D721Med (cell line): ENCODE measurements at regions not wholly inside any gene's neighbourhood (a gene's known extent, or its start where the extent isn't known, plus 50 kb on each side); places are given as distances from the start of the nearest gene placed in this dataset.

ENCODE experiments used
- DNase-seq: peaks from one replicate; pipeline ENCODE4 v3.0.0; 2011; ENCODE audit warnings: low spot score; ENCODE audit not compliant: insufficient read length
- FAIRE-seq: peaks from 2 replicates; lab custom pipeline; 2011; peaks lifted over from hg19 to GRCh38; lab: Jason Lieb, UNC
- TF ChIP-seq, protein P1 (sequence below): IDR thresholded peaks from 2 replicates; pipeline ENCODE4 v1.5.1; 2012; ENCODE audit warnings: mild to moderate bottlenecking, control low read depth; ENCODE audit not compliant: insufficient read depth; ENCODE audit errors: missing control alignments

DNA sequence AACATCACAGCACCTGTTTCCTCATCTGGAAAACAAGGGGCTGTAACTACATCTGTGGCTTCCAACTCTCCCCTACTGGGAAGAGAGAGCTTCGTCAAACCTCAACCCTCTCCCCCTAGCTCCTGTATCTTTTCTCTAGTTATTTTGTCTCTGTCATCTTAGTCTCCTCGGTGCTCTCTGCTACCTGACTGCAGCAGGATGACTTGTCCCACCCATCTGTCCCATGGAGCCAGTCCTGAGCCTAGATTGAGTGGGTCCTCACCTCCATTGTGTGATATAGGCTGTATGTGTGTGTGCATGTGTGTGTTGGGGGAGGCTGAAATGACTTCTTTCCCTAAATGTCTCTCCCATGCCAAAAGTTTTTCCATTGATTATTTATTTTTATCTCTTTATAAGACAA lies 177.3 kb downstream of the EMP1 start:
- FAIRE-seq (no peak), DNase-seq (no peak)
- TF ChIP-seq, protein P1, sequence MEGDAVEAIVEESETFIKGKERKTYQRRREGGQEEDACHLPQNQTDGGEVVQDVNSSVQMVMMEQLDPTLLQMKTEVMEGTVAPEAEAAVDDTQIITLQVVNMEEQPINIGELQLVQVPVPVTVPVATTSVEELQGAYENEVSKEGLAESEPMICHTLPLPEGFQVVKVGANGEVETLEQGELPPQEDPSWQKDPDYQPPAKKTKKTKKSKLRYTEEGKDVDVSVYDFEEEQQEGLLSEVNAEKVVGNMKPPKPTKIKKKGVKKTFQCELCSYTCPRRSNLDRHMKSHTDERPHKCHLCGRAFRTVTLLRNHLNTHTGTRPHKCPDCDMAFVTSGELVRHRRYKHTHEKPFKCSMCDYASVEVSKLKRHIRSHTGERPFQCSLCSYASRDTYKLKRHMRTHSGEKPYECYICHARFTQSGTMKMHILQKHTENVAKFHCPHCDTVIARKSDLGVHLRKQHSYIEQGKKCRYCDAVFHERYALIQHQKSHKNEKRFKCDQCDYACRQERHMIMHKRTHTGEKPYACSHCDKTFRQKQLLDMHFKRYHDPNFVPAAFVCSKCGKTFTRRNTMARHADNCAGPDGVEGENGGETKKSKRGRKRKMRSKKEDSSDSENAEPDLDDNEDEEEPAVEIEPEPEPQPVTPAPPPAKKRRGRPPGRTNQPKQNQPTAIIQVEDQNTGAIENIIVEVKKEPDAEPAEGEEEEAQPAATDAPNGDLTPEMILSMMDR: no peak

- no peak for DNase-seq
These were observed 176.6 kb downstream of the EMP1 start for GRCh38 chr12:13373131-13373530.

DNA sequence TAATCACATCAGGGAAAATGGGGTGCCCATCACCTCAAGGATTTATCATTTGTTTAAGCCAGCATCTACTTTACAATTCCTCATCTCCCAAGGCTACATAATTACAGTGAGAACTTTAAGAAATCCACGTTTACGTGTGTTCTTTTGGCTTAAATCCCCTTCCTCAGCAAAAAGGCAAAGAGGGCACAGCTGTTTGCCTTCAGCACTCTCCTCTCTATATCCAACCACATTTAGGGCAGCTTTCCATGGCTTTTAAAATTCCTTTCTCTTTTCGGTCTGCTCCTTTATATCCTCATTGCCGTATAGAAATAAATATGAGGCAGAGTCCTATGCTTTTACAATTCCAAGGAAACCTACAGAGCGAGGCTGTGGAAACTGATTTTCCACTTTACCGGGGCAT lies 175.9 kb downstream of the EMP1 start:
- TF ChIP-seq, protein P1: no peak
- FAIRE-seq (no peak), DNase-seq (no peak)

More at GRCh38 chr12:13373131-13373530, 176.6 kb downstream of the EMP1 start:
- FAIRE-seq: no peak
- TF ChIP-seq, protein P1: no peak

DNA sequence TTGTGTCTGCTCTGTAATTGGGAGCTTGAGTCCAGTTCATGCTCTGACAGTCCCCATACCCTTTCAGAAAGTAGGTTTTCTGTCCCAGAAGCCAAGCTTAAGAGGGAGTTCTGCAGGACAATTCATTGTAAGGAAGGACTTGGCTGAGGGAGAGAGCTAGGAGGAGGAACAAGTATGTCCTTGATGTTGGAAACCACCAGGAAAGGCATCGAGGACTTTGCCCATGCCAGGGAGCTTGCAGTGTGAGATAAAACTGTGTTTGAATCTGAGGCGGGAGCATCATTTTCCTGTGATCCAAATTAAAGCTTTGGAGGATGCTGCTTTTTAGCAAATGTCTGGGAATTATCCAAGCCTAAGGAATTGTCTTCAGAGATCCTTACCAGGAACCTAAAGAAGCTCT lies 175.3 kb downstream of the EMP1 start:
- DNase-seq (no peak), FAIRE-seq (no peak)
- TF ChIP-seq, protein P1: no peak

GRCh38 chr12:13371367-13371766 lies 174.8 kb downstream of the EMP1 start:
- no peak for FAIRE-seq

DNA sequence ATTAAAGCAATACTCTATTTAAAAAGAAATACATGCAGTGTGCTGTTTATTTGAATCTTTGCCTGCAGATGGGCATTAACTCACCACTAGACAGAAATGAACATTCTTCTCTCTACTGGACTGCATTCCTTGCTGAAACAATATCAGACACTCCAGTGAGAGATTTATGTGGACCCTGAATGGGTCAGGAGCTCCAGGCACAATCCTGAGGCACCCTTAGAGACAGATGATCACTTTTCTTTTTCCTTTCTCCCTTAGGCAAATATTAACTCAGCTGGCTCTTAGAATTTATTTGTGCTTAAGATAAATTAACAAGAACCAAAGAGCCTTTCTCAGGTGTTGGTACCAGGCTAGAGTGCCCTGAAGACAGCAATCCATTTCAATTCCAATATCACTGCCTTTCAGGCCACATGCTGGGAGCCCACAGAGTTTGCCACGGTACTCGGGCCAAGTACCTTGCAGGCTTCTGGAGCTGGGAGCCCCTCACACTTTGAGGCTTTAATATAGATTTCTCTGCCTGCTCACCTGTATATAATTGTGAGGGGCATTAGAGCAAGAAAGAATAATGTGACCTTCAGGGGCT lies 173.0 kb downstream of the EMP1 start:
- FAIRE-seq: no peak
- TF ChIP-seq, protein P1: no peak
- DNase-seq: no peak

More at GRCh38 chr12:13371367-13371766, 174.8 kb downstream of the EMP1 start:
- no peak for DNase-seq
- TF ChIP-seq, protein P1: no peak

GRCh38 chr12:13368971-13369370 lies 172.4 kb downstream of the EMP1 start:
- DNase-seq (no peak), FAIRE-seq (no peak)
- TF ChIP-seq, protein P1: no peak
